HEK293T (cell line): ENCODE measurements at regions not wholly inside any gene's neighbourhood (a gene's known extent, or its start where the extent isn't known, plus 50 kb on each side); places are given as distances from the start of the nearest gene placed in this dataset.

Experiments used
- CTCF ChIA-PET: fragments of 350-600 bp; formaldehyde crosslinking; extraction: SDS; loops from one replicate; lab custom pipeline; 2021; ENCODE audit warnings: antibody characterized with exemption, inconsistent platforms; lab: Yijun Ruan, JAX
- POLR2A ChIA-PET: fragments of 350-600 bp; formaldehyde crosslinking; extraction: SDS; loops from one replicate; lab custom pipeline; 2020; ENCODE audit warnings: antibody characterized with exemption, inconsistent platforms; lab: Yijun Ruan, JAX
- DNase-seq: peaks from one replicate; pipeline ENCODE4 v3.0.0; 2012; ENCODE audit warnings: mixed read lengths; ENCODE audit errors: extremely low spot score
- ARNT ChIP-seq: fragments of 450-650 bp; IDR thresholded peaks from 2 replicates; pipeline ENCODE4 v1.6.1; 2017; ENCODE audit warnings: mild to moderate bottlenecking
- BHLHE40 ChIP-seq: fragments of 450-650 bp; IDR thresholded peaks from 2 replicates; pipeline ENCODE4 v1.6.1; 2016; ENCODE audit warnings: mild to moderate bottlenecking, moderate library complexity, borderline replicate concordance
- CTBP1 ChIP-seq: fragments of 450-650 bp; IDR thresholded peaks from 2 replicates; pipeline ENCODE4 v1.6.1; 2016; ENCODE audit warnings: borderline replicate concordance
- ELF4 ChIP-seq: fragments of 450-650 bp; IDR thresholded peaks from 2 replicates; pipeline ENCODE4 v1.6.1; 2017; ENCODE audit warnings: antibody characterized with exemption
- FOXA1 ChIP-seq: fragments of 450-650 bp; IDR thresholded peaks from 2 replicates; pipeline ENCODE4 v1.6.1; 2016; ENCODE audit warnings: mild to moderate bottlenecking
- FOXK2 ChIP-seq: fragments of 450-650 bp; IDR thresholded peaks from 2 replicates; pipeline ENCODE4 v1.6.1; 2016; ENCODE audit warnings: mild to moderate bottlenecking
- FOXM1 ChIP-seq: fragments of 450-650 bp; IDR thresholded peaks from 2 replicates; pipeline ENCODE4 v1.6.1; 2017; ENCODE audit warnings: mild to moderate bottlenecking, borderline replicate concordance
- HDGF ChIP-seq: fragments of 450-650 bp; IDR thresholded peaks from 2 replicates; pipeline ENCODE4 v1.6.1; 2017; ENCODE audit warnings: antibody characterized with exemption, borderline replicate concordance
- L3MBTL2 ChIP-seq: fragments of 450-650 bp; conservative IDR thresholded peaks from 2 replicates; pipeline ENCODE4 v1.6.1; 2016; ENCODE audit warnings: mild to moderate bottlenecking
- LEF1 ChIP-seq: fragments of 450-650 bp; IDR thresholded peaks from 2 replicates; pipeline ENCODE4 v1.6.1; 2017; ENCODE audit warnings: mild to moderate bottlenecking, borderline replicate concordance
- NFRKB ChIP-seq: fragments of 450-650 bp; IDR thresholded peaks from 2 replicates; pipeline ENCODE4 v1.6.1; 2016; ENCODE audit warnings: mild to moderate bottlenecking, moderate library complexity
- SP1 ChIP-seq: fragments of 450-650 bp; IDR thresholded peaks from 2 replicates; pipeline ENCODE4 v1.6.1; 2017
- SUZ12 ChIP-seq: fragments of 450-650 bp; IDR thresholded peaks from 2 replicates; pipeline ENCODE4 v1.6.1; 2016; ENCODE audit warnings: mild to moderate bottlenecking
- TARDBP ChIP-seq: fragments of 450-650 bp; IDR thresholded peaks from 2 replicates; pipeline ENCODE4 v1.6.1; 2016
- ZNF384 ChIP-seq: fragments of 450-650 bp; IDR thresholded peaks from 2 replicates; pipeline ENCODE4 v1.6.1; 2016
- TF ChIP-seq, protein P1 (sequence below): fragments of 450-650 bp; IDR thresholded peaks from 2 replicates; pipeline ENCODE4 v1.6.1; 2016

DNA sequence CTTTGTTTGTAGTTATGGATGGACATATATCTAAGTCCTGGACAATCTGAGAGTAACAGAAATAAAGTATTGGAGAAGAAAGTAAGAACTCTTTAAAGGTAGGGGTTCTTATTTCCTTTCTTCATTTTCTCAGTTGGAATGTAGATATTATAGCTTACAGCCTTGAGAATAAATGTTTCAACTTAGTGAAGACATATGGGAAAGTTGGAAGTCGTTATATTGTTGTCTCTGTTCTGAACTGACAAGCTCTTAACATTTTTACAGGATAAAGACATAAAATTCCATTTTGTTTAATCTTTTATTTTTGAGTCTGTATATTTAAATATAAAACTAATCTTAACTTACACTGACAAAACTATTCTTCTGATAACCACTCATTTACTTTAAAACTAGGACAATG lies 2187.5 kb upstream of the ACO1 start:
- POLR2A ChIA-PET: no interaction called here

GRCh38 chr9:30197453-30197852 lies 2187.0 kb upstream of the ACO1 start:
- no peak for TF ChIP-seq FOXK2
- TF ChIP-seq ZNF384: no peak
- TF ChIP-seq BHLHE40: no peak
- no peak for TF ChIP-seq L3MBTL2
- no peak for TF ChIP-seq FOXA1
- TF ChIP-seq SUZ12: no peak
- no peak for DNase-seq
- POLR2A ChIA-PET: no interaction called here
- CTCF ChIA-PET: interaction anchor here (0.6 kb wide), 1 partner anchor 34 kb away, joined by 4 read pairs; no protein-coding TSS in a partner anchor

More for the DNA sequence above, 2187.5 kb upstream of the ACO1 start:
- TF ChIP-seq ELF4 (no peak), FOXA1 (no peak), FOXK2 (no peak), FOXM1 (no peak), SP1 (no peak), NFRKB (no peak), ZNF384 (no peak), CTBP1 (no peak)
- no peak for DNase-seq
- CTCF ChIA-PET: interaction anchor here (0.6 kb wide), 1 partner anchor 35 kb away, joined by 4 read pairs; no protein-coding TSS in a partner anchor

DNA sequence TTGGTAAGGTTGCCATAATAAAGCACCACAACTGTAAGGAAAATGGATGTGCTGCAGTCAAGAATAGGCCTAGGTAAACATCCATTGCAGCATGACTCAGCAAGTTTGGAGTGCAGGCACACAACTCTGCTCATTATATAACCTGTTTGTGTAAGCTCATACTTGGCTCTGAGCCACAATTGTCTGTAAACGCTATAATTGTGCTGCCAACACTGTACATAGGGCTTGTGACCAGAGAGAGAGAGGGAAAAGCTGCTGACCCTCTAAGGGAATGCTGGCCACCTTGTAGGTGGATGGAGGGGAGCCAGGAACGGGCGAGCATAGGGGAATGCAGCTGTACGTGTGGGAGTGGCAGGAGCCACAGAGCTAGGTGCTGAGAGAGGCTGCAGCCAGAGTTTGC lies 2186.5 kb upstream of the ACO1 start:
- TF ChIP-seq FOXA1 (no peak), SP1 (no peak), BHLHE40 (no peak), CTBP1 (no peak), ELF4 (no peak), ARNT (no peak), LEF1 (no peak), NFRKB (no peak), ZNF384 (no peak), FOXK2 (no peak), FOXM1 (no peak)
- TF ChIP-seq, protein P1, sequence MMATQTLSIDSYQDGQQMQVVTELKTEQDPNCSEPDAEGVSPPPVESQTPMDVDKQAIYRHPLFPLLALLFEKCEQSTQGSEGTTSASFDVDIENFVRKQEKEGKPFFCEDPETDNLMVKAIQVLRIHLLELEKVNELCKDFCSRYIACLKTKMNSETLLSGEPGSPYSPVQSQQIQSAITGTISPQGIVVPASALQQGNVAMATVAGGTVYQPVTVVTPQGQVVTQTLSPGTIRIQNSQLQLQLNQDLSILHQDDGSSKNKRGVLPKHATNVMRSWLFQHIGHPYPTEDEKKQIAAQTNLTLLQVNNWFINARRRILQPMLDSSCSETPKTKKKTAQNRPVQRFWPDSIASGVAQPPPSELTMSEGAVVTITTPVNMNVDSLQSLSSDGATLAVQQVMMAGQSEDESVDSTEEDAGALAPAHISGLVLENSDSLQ: no peak
- CTCF ChIA-PET: no interaction called here
- DNase-seq: no peak
- POLR2A ChIA-PET: no interaction called here

DNA sequence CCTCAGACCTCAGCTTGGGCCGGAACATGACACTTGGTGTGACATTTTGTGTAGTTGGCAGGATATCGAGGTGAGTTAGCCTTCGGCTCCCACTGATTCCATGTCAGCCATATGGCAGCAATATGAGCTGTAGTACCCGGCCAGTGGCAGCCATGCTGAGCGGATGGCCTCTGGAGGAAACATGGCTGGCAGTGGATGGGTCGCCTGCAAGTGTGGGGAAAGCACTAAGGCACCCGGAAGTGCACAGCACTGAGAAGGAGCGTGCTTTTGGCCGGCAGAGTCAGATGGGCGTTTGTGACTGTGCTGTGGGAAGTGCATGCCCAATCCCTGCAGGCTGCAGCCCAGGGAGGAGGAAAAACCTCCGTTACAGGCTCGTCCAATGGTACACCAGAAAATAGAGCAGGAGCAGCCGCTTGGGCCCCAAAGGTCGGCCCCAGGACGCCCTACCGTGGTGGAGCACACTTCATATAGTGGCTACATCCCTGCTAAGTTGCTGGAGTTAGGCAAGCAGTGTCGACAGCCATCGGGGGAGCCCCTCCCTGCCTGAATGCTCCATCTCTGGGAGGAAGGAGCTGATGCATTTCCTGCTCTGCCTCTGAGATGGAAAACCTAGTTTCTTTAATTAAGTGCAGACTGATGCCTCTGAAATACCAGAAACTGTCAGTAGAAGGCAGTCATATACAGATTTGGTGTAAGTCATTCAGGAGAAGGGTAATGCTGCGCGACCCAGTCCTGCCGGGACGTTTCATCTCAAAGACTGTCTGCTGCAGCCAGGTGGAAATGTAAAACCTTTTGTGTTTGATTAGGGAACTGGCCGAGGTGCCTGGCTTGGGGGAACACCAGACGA lies 2185.8 kb upstream of the ACO1 start:
- POLR2A ChIA-PET: no interaction called here
- no peak for TF ChIP-seq TARDBP
- no peak for TF ChIP-seq BHLHE40
- TF ChIP-seq FOXK2: no peak
- no peak for TF ChIP-seq HDGF
- TF ChIP-seq LEF1: no peak
- TF ChIP-seq NFRKB: no peak
- no peak for TF ChIP-seq FOXA1
- no peak for TF ChIP-seq FOXM1
- no peak for TF ChIP-seq L3MBTL2
- no peak for TF ChIP-seq SP1
- no peak for TF ChIP-seq ARNT
- TF ChIP-seq ELF4: no peak
- no peak for TF ChIP-seq CTBP1
- TF ChIP-seq SUZ12: no peak
- TF ChIP-seq ZNF384: no peak
- TF ChIP-seq, protein P1: no peak
- CTCF ChIA-PET: no interaction called here
- DNase-seq: no peak

DNA sequence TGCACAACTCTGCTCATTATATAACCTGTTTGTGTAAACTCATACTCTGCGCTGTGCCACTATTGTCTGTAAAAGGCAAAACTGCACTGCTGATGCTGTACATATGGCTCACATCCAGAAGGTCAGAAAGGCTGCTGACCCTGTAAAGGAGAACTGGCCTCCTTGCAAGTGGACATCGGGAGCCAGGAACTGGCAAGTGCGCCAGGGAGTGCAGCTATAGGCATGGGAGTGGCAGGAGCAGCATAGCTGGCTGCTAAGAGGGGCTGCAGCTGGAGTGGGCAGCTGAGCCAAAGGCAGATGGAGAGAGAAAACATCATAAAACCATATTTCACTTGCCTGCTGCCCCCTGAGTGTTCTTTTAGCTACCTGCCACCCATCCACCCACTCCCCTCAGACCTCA lies 2183.4 kb upstream of the ACO1 start:
- TF ChIP-seq CTBP1 (no peak), FOXK2 (no peak), FOXA1 (no peak), ARNT (no peak), L3MBTL2 (no peak), TARDBP (no peak)
- TF ChIP-seq, protein P1: no peak
- DNase-seq: no peak
- ChIA-PET CTCF (no interaction called here), POLR2A (no interaction called here)

DNA sequence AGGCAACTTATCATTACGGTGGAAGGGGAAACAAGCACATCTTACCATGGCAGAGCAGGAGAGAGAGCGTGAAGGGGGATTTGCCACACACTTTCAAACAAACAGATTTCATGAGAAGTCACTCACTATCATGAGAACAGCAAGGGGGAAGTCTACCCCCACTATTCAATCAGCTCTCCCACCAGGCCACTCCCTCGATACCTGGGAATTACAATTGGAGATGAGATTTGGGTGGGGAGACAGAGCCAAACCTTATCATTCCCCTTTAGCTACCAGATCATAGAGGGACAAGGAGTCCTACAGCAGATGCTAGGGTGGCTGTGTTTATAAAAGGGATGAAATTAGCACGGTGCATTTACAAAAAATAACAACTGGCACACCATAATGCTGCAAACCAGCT lies 2149.4 kb upstream of the ACO1 start:
- ChIA-PET POLR2A (no interaction called here), CTCF (no interaction called here)
- no peak for TF ChIP-seq ZNF384
- no peak for TF ChIP-seq CTBP1
- DNase-seq: no peak

DNA sequence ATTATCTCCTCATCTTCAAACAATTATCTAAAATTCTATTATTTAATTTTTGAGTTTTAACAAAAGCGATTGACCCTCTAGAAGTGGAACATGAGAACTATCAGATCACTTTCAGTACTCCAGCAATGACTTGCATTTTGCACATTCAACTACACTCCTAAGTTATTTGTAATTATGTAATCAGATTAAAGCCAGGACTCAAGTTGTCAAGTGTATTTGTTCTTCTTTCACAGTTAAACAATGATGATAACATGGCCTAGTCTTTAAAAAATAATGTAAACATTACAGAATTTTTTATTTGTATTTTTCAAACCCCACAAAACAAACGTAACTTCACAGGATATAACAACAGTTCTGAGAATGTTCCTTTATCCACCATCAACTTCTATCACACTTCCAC lies 2148.9 kb upstream of the ACO1 start:
- ChIA-PET POLR2A (no interaction called here), CTCF (no interaction called here)
- TF ChIP-seq ZNF384: no peak
- TF ChIP-seq SUZ12: no peak
- no peak for TF ChIP-seq SP1
- no peak for TF ChIP-seq NFRKB
- TF ChIP-seq CTBP1: no peak
- TF ChIP-seq, protein P1: no peak
- TF ChIP-seq HDGF: no peak
- no peak for TF ChIP-seq ELF4
- no peak for TF ChIP-seq FOXM1
- TF ChIP-seq L3MBTL2: no peak
- no peak for TF ChIP-seq FOXA1
- TF ChIP-seq BHLHE40: no peak
- no peak for DNase-seq
